Stomach (tissue), 8 donors: ENCODE measurements at regions not wholly inside any gene's neighbourhood (a gene's known extent, or its start where the extent isn't known, plus 50 kb on each side); places are given as distances from the start of the nearest gene placed in this dataset.

Experiments used
- DNase-seq, 2 donors: peaks; one replicate each; pipeline versions ENCODE4 v3.0.0 to v3.0.0-alpha.2; 2013 to 2019
- H3K27ac ChIP-seq, 5 donors: fragments of 200-600 bp in 4 of 5; sonication (generic) in 4 of 5; one replicate each; pipeline ENCODE4 v1.5.1; 2013 to 2019; ENCODE audit warnings: mild to moderate bottlenecking in 1 of 5, moderate library complexity in 1 of 5
- H3K27me3 ChIP-seq, 3 donors: fragments of 200-600 bp; sonication (generic); one replicate each; pipeline ENCODE4 v1.5.1; 2017 to 2019; ENCODE audit warnings: mixed run types in 1 of 3
- H3K36me3 ChIP-seq, 4 donors: fragments of 200-600 bp; sonication (generic); 1 replicate in 3 of 4; 2 replicates in 1 of 4; pipeline ENCODE4 v1.5.1; 2016 to 2019
- H3K4me1 ChIP-seq, 4 donors: fragments of 200-600 bp; sonication (generic); one replicate each; pipeline ENCODE4 v1.5.1; 2016 to 2019
- H3K4me3 ChIP-seq, 4 donors: fragments of 200-600 bp; sonication (generic) in 3 of 4; one replicate each; pipeline ENCODE4 v1.5.1; 2016 to 2019; ENCODE audit warnings: mild to moderate bottlenecking in 1 of 4
- H3K9me3 ChIP-seq, 4 donors: fragments of 200-600 bp; sonication (generic); one replicate each; pipeline ENCODE4 v1.5.1; 2016 to 2019
- EP300 ChIP-seq: sonication (generic); formaldehyde crosslinking; IDR thresholded peaks from one replicate; pipeline ENCODE4 v1.6.1; 2017; ENCODE audit warnings: antibody characterized with exemption
- POLR2A ChIP-seq, 4 donors: fragments of 450-650 bp; IDR thresholded peaks; one replicate each; pipeline ENCODE4 v1.6.1; 2016; ENCODE audit warnings: antibody characterized with exemption in 4 of 4, control low read depth in 2 of 4, mild to moderate bottlenecking in 1 of 4, moderate library complexity in 1 of 4
- POLR2AphosphoS5 ChIP-seq, 3 donors: sonication (generic); formaldehyde crosslinking; IDR thresholded peaks; one replicate each; pipeline ENCODE4 v1.6.1; 2016; ENCODE audit warnings: antibody characterized with exemption in 3 of 3
- WGBS, 5 donors: extraction: QIAGEN DNeasy Blood & Tissue Kit in 3 of 5; methylation state at CpG; one replicate each; pipeline versions ENCODE4 v1.1.5 to v1.1.7; 2013 to 2018; 5-methylcytosine and 5-hydroxymethylcytosine counted together
- intact Hi-C: fragments of 100-400 bp; cut with DNase I; formaldehyde crosslinking; loops from one replicate; pipeline ENCODE4 v1.15.1; 2023; ENCODE audit warnings: low total_unique reads
- TF ChIP-seq, protein P1 (sequence below), 7 experiments: fragments of 450-650 bp in 4 of 7; fragments of 200-600 bp in 3 of 7; sonication (generic) in 3 of 7; IDR thresholded peaks; one replicate each; pipeline ENCODE4 v1.5.1; 2016 to 2019; ENCODE audit warnings: antibody characterized with exemption in 7 of 7, control low read depth in 2 of 7, mild to moderate bottlenecking in 1 of 7
- donor health status: healthy with polysubstance abuse.
- donor health status: Bipolar disorder and iron deficiency.
- donor health status: healthy.

- DNase-seq, result no peak
- H3K4me3 ChIP-seq, result no peak overlapping the region
- TF ChIP-seq POLR2A (IDR thresholded peaks at IDR 0.05) (no peak), EP300 (no peak), POLR2AphosphoS5 (IDR thresholded peaks at IDR 0.05) (no peak)
- TF ChIP-seq, protein P1, sequence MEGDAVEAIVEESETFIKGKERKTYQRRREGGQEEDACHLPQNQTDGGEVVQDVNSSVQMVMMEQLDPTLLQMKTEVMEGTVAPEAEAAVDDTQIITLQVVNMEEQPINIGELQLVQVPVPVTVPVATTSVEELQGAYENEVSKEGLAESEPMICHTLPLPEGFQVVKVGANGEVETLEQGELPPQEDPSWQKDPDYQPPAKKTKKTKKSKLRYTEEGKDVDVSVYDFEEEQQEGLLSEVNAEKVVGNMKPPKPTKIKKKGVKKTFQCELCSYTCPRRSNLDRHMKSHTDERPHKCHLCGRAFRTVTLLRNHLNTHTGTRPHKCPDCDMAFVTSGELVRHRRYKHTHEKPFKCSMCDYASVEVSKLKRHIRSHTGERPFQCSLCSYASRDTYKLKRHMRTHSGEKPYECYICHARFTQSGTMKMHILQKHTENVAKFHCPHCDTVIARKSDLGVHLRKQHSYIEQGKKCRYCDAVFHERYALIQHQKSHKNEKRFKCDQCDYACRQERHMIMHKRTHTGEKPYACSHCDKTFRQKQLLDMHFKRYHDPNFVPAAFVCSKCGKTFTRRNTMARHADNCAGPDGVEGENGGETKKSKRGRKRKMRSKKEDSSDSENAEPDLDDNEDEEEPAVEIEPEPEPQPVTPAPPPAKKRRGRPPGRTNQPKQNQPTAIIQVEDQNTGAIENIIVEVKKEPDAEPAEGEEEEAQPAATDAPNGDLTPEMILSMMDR (IDR thresholded peaks at IDR 0.05), result no peak
- no peaks in the 10 kb centered on the region for H3K4me1 ChIP-seq
- H3K9me3 ChIP-seq, result peaks cover 0 to 6% (median 2%) of the 10 kb centered on the region in 4 donors
- WGBS, 5 donors, result 56 to 74% (median 69%) methylated on average over 3 of the region's 3 CpGs
- no peaks in the 10 kb centered on the region for H3K27me3 ChIP-seq
- no peak overlapping the region for H3K27ac ChIP-seq
- no peaks in the 10 kb centered on the region for H3K36me3 ChIP-seq
- intact Hi-C loops, result no loop called here
Observed at GRCh38 chr3:176088962-176089383, 1108.3 kb downstream of the TBL1XR1 start.

GRCh38 chr3:176087066-176087697 lies 1110.1 kb downstream of the TBL1XR1 start:
- Histone ChIP-seq H3K9me3 (peaks cover 0 to 6% (median 2%) of the 10 kb centered on the region in 4 donors), H3K4me3 (no peak overlapping the region), H3K27me3 (no peaks in the 10 kb centered on the region), H3K36me3 (no peaks in the 10 kb centered on the region), H3K27ac (no peak overlapping the region), H3K4me1 (no peaks in the 10 kb centered on the region)
- WGBS, 5 donors, result 30 to 49% (median 46%) methylated on average over 2 of the region's 2 CpGs
- intact Hi-C loops, result no loop called here
- TF ChIP-seq POLR2AphosphoS5 (IDR thresholded peaks at IDR 0.05), result no peak
- no peak for TF ChIP-seq EP300
- TF ChIP-seq, protein P1 (IDR thresholded peaks at IDR 0.05), result no peak
- no peak for TF ChIP-seq POLR2A (IDR thresholded peaks at IDR 0.05)
- no peak for DNase-seq

DNA sequence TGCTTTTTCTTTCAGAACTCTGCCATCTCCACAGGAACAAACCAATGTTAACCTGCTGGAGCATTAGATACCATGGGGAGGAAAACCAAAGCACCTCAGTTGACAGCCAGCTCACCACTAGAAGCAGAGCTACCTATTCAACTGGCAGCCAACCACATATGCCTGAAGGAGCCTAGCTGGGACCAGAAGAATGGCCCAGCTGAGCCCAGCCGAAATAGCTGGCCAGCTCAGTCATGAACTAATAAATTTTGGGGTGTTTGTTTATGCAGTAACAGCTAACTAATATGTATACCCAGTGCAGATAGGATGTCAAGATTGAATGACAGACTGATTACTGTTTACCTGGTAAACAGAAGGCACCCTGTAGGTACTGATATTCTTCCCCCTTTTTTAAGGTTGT lies 1117.5 kb downstream of the TBL1XR1 start:
- TF ChIP-seq, protein P1 (IDR thresholded peaks at IDR 0.05), result no peak
- no peak for TF ChIP-seq POLR2AphosphoS5 (IDR thresholded peaks at IDR 0.05)
- intact Hi-C loops, result no loop called here
- Histone ChIP-seq H3K9me3 (peaks cover 0 to 4% (median 0%) of the 10 kb centered on the region in 4 donors), H3K27me3 (no peaks in the 10 kb centered on the region), H3K36me3 (no peaks in the 10 kb centered on the region), H3K4me3 (no peak overlapping the region), H3K27ac (no peak overlapping the region), H3K4me1 (no peaks in the 10 kb centered on the region)
- no peak for DNase-seq
- whole genome bisulfite sequencing, 5 donors, result 0 to 70% (median 30%) methylated on average over 1 of the region's 1 CpG

- WGBS, 5 donors, result 84 to 91% (median 89%) methylated on average over 1 of the region's 1 CpG
Observed at GRCh38 chr3:176078906-176079305, 1118.4 kb downstream of the TBL1XR1 start.

More at GRCh38 chr3:176078906-176079305, 1118.4 kb downstream of the TBL1XR1 start:
- peaks cover 0 to 4% (median 0%) of the 10 kb centered on the region in 4 donors for H3K9me3 ChIP-seq
- no peak overlapping the region for H3K4me3 ChIP-seq
- H3K27me3 ChIP-seq, result no peaks in the 10 kb centered on the region
- no peak overlapping the region for H3K27ac ChIP-seq
- H3K4me1 ChIP-seq, result no peaks in the 10 kb centered on the region
- no peak for TF ChIP-seq POLR2A (IDR thresholded peaks at IDR 0.05)
- no peak for TF ChIP-seq EP300
- TF ChIP-seq POLR2AphosphoS5 (IDR thresholded peaks at IDR 0.05), result no peak
- TF ChIP-seq, protein P1 (IDR thresholded peaks at IDR 0.05), result no peak
- intact Hi-C loops, result no loop called here
- H3K36me3 ChIP-seq, result no peaks in the 10 kb centered on the region
- no peak for DNase-seq
